GM18907 (cell line): ENCODE measurements at regions not wholly inside any gene's neighbourhood (a gene's known extent, or its start where the extent isn't known, plus 50 kb on each side); places are given as distances from the start of the nearest gene placed in this dataset.

Experiments
- ATAC-seq: cut with Tn5 transposase; IDR thresholded peaks from one replicate; pipeline ENCODE4 v1.9.1; 2021; ENCODE audit warnings: mild to moderate bottlenecking, moderate library complexity; ENCODE audit not compliant: unreplicated experiment

GRCh38 chr3:19725000-19725399, 209.0 kb downstream of the EFHB start:
- no peak for ATAC-seq

DNA sequence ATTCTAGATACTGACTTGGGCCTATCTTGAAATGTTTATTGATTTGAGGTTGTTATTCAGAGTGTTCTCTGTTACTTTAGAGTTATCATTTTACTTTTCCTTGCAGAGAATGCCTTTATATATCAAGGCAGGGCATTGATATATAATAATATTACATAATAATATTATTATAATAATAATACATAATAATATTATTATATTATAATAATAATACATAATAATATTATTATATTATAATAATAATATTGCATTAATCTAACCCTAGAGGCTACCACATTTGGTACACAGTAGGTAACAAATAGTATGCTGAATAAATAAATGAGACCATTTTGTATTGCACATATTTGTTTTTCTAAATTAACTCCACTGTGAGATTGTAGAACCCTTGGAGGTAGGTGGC, 216.3 kb downstream of the EFHB start:
- no peak for ATAC-seq

DNA sequence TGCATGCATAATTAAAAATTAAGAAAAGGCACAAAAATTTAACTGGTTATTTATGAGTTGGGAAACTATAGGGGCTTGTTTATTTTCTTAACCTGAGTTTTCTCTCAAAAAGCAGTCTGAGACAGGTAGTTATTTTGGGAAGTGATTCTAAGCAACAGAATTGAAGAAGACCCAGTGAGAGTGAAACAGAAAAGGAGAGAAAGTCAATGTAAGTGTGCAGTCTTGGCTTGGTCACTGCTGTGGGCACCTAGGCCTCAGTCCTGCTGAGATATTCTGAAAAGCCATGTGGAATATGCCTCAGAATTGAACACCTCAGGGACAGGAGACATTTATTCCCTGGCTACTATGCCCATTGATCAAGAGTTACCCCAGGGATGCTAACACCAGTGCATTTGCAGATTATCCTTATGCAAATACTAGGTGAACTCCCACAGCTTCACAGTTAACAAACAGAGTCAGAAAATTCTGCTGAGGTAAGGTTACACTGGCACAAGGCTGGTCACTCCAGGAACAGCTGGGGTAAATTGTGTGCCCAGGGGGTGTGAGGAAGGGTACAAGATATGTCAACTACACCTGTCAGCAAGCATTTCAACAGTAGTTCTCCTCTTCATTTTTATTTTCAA, 222.7 kb downstream of the EFHB start:
- ATAC-seq = no peak

- ATAC-seq = no peak
These were observed 231.5 kb downstream of the EFHB start for GRCh38 chr3:19702416-19703078.

- ATAC-seq = peak; percentile 54
These were observed 245.2 kb downstream of the EFHB start for GRCh38 chr3:19688767-19689166.

- ATAC-seq = no peak
These were observed 265.9 kb downstream of the EFHB start for GRCh38 chr3:19668163-19668562.

- ATAC-seq = no peak
These were observed 271.5 kb downstream of the EFHB start for GRCh38 chr3:19662486-19662885.

- no peak for ATAC-seq
These were observed 281.7 kb downstream of the EFHB start for GRCh38 chr3:19652336-19652735.

DNA sequence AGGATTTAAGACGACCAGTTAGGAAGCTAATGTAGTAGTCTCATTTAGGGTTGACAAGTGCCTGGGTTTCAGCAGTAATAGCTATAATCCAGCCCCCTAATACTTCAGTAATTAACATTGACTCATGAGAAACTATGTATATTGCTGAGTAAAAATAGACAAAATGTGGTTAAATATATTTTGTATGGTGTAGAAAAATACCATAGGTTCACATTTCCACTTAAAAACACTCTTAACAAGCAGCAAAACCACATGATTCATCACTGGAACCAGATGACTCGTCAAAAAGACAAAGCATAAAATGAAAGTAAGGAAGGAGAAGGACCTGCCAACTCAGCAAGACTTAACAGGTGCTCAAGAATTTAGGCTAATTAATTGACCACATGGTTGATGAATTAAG, 288.9 kb downstream of the EFHB start:
- peak; percentile 52 for ATAC-seq

DNA sequence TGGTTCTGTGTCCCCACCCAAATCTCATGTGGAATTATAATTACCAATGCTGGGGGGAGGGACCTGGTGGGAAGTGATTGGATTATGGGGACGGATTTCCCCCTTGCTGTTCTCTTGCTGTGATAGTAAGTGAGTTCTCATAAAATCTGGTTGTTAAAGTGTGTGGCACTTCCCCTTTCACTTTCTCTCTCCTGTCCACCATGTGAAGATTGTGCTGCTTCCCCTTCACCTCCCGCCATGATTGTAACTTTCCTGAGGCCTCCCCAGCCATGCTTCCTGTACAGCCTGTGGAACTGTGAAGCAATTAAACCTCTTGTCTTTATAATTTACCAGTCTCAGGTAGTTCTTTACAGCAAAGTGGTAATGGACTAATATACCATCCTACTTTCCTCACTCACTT, 289.6 kb downstream of the EFHB start:
- ATAC-seq = peak; percentile 67

DNA sequence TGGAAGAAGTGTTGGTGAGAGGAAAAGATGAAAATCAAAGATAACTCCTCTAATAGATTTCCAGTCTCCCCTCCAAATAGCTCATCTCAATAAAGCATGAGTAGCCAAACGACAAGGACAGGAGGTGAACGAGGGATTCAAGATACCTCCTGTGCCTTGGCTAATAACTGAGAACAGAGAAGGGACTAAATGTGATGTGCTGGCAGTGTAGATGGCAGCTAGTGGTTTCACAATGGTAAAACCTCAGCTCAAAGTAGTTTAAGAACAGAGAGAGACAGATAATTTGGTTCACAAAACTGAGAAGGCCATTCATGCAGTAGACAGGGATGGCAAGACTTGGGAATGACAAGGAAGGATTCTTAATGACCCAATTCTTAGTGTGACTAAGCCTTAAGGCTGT, 292.6 kb downstream of the EFHB start:
- no peak for ATAC-seq

DNA sequence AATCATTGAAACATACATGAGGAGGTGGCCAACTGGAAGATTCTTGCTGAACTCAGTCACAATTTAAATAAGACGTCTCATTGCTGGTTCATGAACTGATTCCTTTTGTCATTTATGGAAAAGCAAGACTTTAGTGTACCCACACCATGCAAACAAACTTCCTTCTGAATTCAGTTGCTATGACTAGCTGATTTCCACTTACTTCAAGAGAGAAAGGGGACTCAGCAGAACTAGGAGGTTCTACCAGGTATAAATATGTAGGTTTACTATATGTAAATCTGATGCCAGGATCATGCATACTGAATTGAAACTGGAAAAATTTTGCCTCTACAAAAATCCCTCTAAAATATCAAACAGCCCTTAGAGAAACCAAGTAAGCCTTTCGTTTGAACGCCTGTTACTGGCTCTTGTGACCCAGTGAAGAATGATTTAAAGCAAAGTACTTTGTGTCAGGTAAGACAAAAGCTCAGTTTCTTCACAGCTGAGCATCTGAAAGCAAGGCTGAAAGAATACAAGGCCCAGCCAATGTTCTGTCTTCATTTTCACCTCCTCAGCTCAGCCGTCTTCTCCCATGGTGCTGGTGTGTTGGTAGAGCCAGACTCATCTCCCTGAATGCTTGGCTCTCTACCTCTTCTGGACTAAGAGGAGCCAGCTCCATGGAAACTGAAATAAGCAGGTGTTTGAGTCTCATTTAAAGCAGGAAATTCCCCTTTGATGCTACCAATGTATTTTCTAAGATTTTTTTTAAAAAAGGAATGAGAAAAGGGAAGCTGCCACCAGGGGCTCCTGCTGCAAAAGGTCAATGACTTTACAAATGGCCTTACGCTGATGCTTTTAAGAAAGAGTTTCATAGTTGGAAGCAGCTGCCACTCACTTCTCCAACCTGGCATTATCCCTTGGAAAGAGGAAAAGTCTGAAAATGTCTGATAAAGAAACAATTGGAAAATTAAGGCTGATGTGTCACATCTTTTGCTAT, 301.6 kb downstream of the EFHB start:
- ATAC-seq = no peak

DNA sequence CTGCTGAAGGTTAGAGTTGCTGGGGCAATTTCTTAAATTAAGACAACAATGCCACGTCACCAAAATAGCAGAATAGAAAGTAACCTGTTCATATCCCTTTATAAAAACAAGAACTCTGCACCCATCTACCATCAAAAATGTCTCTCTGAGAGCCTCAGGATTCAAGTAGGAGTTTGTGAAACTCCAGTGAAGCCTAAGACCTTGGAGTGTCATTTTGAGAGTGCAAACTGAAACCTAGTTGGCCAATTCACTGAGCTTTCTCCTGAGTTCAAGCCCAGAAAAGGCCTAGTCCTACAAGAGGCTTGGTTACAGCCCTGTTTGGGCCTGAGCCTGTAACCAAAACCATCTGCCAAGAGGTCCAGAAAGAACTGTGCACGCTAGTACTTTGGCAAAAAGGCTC, 335.1 kb downstream of the EFHB start:
- peak; percentile 59 for ATAC-seq

DNA sequence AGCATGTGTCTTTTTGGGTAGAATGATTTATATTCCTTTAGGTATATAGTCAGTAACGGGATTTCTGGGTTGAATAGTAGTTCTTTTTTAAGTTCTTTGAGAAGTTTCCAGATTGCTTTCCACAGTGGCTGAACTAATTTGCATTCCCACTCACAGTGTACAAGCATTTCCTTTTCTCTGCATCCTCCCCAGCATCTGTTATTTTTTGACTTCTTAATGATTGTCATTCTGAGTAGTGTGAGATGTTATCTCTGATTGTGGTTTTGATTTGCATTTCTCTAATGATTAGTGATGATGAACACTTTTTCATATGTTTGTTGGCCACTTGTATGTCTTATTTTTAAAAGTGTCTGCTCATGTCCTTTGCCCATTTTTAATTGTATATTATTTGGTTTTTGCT, 337.6 kb downstream of the EFHB start:
- peak; percentile 92 for ATAC-seq

- peak; percentile 24 for ATAC-seq
These were observed 338.1 kb downstream of the EFHB start for GRCh38 chr3:19595884-19596283.
